Progenitor cell of endocrine pancreas (in vitro differentiated cells): ENCODE measurements at regions not wholly inside any gene's neighbourhood (a gene's known extent, or its start where the extent isn't known, plus 50 kb on each side); places are given as distances from the start of the nearest gene placed in this dataset.

Source experiments
- DNase-seq: peaks from one replicate; pipeline ENCODE4 v3.0.0; 2021; ENCODE audit warnings: low spot score; ENCODE audit not compliant: unreplicated experiment
- H3K27ac Mint-ChIP-seq: 2 replicates; pipeline ENCODE4 v1.8.0; 2021; ENCODE audit warnings: mild to moderate bottlenecking, moderate library complexity, mixed read lengths
- H3K27me3 Mint-ChIP-seq: 2 replicates; pipeline ENCODE4 v1.8.0; 2021; ENCODE audit warnings: mixed read lengths
- H3K36me3 Mint-ChIP-seq: 2 replicates; pipeline ENCODE4 v1.8.0; 2022; ENCODE audit warnings: mixed read lengths; ENCODE audit not compliant: insufficient read depth
- H3K4me1 Mint-ChIP-seq: 2 replicates; pipeline ENCODE4 v1.8.0; 2021; ENCODE audit warnings: low read depth, mixed read lengths
- H3K4me3 Mint-ChIP-seq: 2 replicates; pipeline ENCODE4 v1.8.0; 2021; ENCODE audit warnings: low read depth, mild to moderate bottlenecking, moderate library complexity, mixed read lengths
- H3K9me3 Mint-ChIP-seq: 2 replicates; pipeline ENCODE4 v1.8.0; 2021; ENCODE audit warnings: low read depth, mixed read lengths
- TF ChIP-seq, protein P1 (sequence below): fragments of 200-600 bp; sonication (generic); IDR thresholded peaks from one replicate; pipeline ENCODE4 v1.5.0; 2021; ENCODE audit warnings: antibody characterized with exemption, mild to moderate bottlenecking; ENCODE audit not compliant: unreplicated experiment

DNA sequence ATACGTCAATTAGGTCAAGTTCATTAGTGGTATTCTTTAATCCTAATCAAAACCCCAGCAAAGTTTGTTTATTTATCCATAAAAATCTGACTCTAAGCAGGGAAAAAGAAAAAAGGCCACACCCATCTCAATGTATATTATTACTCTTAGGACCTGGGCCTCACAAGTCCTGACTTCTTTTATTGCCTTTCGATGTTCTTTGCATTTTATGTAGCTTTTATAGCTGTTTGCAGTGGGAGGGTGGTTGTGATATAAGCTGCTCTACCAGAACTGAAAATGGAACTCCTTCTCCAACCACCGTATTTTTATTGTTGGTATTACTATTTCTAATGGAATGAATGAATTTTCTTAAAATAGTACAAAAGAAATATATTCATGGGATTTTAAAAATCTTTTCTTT is 163.3 kb upstream of the FAM47C start:
- Mint-ChIP-seq H3K27ac (no peak overlapping the region), H3K4me3 (no peak overlapping the region), H3K9me3 (peaks cover 9% of the 10 kb centered on the region), H3K36me3 (no peaks in the 10 kb centered on the region), H3K4me1 (peaks cover 3% of the 10 kb centered on the region), H3K27me3 (no peaks in the 10 kb centered on the region)
- TF ChIP-seq, protein P1, sequence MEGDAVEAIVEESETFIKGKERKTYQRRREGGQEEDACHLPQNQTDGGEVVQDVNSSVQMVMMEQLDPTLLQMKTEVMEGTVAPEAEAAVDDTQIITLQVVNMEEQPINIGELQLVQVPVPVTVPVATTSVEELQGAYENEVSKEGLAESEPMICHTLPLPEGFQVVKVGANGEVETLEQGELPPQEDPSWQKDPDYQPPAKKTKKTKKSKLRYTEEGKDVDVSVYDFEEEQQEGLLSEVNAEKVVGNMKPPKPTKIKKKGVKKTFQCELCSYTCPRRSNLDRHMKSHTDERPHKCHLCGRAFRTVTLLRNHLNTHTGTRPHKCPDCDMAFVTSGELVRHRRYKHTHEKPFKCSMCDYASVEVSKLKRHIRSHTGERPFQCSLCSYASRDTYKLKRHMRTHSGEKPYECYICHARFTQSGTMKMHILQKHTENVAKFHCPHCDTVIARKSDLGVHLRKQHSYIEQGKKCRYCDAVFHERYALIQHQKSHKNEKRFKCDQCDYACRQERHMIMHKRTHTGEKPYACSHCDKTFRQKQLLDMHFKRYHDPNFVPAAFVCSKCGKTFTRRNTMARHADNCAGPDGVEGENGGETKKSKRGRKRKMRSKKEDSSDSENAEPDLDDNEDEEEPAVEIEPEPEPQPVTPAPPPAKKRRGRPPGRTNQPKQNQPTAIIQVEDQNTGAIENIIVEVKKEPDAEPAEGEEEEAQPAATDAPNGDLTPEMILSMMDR, result no peak
- no peak for DNase-seq

DNA sequence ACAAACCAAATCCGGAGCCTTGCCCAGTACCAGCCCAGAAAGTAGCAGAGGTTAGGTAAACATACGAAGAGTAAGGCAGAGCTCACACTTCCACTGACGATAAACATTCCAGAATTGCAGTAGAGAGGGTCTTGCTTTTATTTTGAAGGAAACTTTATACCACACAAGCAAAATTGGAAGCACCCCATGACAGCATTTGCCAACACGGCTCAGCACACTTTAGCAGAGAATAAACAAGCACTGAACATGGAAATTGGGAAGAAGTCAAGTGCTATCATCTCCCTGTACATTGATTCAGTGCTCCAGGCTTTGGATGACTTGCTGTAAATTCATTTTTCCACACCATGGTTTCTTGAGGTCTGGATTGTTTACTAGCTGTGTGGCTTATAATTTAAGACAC is 160.7 kb upstream of the FAM47C start:
- Mint-ChIP-seq H3K27ac (no peak overlapping the region), H3K9me3 (peaks cover 21% of the 10 kb centered on the region), H3K27me3 (no peaks in the 10 kb centered on the region), H3K4me1 (peaks cover 3% of the 10 kb centered on the region), H3K4me3 (no peak overlapping the region), H3K36me3 (no peaks in the 10 kb centered on the region)
- no peak for DNase-seq
- TF ChIP-seq, protein P1, result no peak

DNA sequence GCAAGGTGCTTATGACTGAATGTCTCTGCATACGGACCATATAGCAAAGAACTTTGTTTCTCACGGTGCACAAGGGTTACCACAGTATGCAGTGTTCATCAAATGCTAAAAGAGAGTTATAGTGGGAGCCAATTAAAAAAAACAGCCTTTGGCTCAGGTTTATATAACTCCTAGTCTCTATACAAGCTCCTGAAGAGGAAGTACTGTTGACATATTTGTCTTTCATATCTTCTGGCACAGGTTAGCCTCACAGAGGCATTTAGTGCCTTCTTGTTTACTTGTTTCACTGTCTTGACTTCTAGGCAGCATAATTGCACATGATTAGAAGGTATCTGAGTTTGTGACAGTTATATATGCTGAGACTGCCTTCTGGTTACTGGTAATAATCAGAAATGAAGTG is 158.8 kb upstream of the FAM47C start:
- peaks cover 3% of the 10 kb centered on the region for H3K4me1 Mint-ChIP-seq
- H3K9me3 Mint-ChIP-seq, result peaks cover 23% of the 10 kb centered on the region
- no peaks in the 10 kb centered on the region for H3K36me3 Mint-ChIP-seq

DNA sequence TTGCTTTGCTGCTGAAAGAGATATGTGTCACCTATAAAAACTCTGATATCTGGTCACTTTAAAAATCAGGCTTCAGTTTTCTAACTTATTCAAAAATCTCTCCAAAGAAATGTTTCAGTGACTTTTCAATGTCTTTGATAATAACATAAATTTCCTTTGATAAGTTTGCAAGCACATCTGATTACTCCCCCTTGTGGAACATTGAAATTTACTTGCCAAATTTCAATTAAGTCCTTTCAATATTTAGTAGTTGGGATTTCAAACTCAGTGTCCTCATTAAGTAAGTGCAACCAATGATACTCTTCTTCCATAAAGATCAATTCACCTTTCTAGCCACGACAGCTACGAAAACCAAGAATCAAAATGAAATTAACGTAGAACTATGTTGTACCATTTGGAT is 151.3 kb upstream of the FAM47C start:
- Mint-ChIP-seq H3K36me3 (no peaks in the 10 kb centered on the region), H3K9me3 (peaks cover 15% of the 10 kb centered on the region), H3K4me1 (peaks cover 4% of the 10 kb centered on the region), H3K27ac (no peak overlapping the region), H3K4me3 (no peak overlapping the region), H3K27me3 (no peaks in the 10 kb centered on the region)
- TF ChIP-seq, protein P1, result no peak
- DNase-seq, result no peak

More for the DNA sequence above, 158.8 kb upstream of the FAM47C start:
- Mint-ChIP-seq H3K27me3 (no peaks in the 10 kb centered on the region), H3K27ac (no peak overlapping the region), H3K4me3 (no peak overlapping the region)
- DNase-seq, result no peak
- TF ChIP-seq, protein P1, result no peak

DNA sequence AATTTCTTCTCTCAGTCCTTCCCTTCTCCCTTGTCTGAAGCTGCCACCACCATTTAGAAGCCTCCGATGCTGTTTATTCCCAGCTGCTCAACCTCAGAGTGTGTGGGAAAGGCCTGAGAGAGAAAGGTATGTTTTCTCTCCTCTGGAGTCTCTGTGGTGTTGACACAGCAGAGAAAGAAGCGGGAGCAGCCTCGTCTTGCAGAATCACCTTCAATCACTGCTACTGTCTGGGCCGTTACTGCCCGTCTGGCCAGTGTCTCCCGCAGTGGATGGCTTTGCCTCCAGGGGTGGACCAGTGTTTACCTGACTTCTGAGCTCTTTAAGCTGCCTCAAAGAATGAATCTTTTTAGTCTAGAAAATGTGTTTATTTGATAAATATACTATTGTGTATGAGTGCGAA is 148.9 kb upstream of the FAM47C start:
- no peak for DNase-seq
- Mint-ChIP-seq H3K27me3 (no peaks in the 10 kb centered on the region), H3K9me3 (peaks cover 7% of the 10 kb centered on the region), H3K4me3 (no peak overlapping the region), H3K27ac (no peak overlapping the region), H3K4me1 (peaks cover 4% of the 10 kb centered on the region), H3K36me3 (no peaks in the 10 kb centered on the region)
- TF ChIP-seq, protein P1, result no peak

DNA sequence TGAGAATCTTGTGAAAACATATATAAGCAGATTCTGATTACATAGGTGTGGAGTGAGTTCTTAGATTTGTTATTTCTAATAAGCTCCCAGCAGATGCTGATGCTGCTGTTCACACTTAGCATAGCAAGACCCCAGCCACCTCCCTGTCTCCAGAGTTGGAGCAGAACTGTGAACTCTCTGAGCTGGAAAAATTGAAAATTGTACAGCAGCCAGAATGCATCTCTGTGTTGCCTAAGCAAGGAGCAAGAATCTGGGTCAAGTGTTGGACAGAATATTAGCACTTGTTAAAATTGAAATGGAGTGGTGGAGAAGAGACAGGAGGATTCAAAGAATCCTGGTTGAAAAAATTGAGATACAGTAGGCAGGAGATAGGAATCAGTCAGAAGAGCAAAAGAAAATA is 146.6 kb upstream of the FAM47C start:
- H3K27me3 Mint-ChIP-seq, result no peaks in the 10 kb centered on the region
- TF ChIP-seq, protein P1, result no peak
- H3K4me3 Mint-ChIP-seq, result no peak overlapping the region
- no peak for DNase-seq
- H3K27ac Mint-ChIP-seq, result no peak overlapping the region
- H3K9me3 Mint-ChIP-seq, result peaks cover 7% of the 10 kb centered on the region
- H3K4me1 Mint-ChIP-seq, result peaks cover 4% of the 10 kb centered on the region
- no peaks in the 10 kb centered on the region for H3K36me3 Mint-ChIP-seq
